ENCODE measurements at regions not wholly inside any gene's neighbourhood (a gene's known extent, or its start where the extent isn't known, plus 50 kb on each side); places are given as distances from the start of the nearest gene placed in this dataset.

GRCh38 chr22:34951212-34951611 is 114.7 kb upstream of the ISX start:
- no peak overlapping the region for H3K4me3 ChIP-seq (ENCODE audit: control insufficient read depth, low read depth, low read length)
- no peak for TF ChIP-seq CTCF (conservative IDR thresholded peaks at IDR 0.05; ENCODE audit: control insufficient read depth, insufficient read depth, low read depth, low read length)
- DNase-seq (ENCODE audit: low read depth), result no peak

DNA sequence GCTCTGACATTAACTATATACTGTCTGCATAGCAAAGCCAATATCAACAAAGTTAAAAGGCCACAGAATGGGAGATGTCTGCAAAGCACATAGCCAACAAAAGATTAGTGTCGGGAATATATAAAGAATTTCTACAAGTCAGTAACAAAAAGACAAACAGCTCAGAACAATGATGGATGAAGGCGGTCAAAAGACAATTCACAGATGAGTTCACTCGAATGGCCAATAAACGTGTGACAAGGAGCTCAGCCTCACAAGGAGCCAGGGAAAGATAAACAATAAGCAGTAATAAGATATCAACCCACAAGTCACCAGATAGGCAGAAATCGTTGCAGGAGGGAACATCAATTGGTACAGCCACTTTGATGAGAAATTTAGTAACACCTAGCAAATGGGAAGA is 106.0 kb upstream of the ISX start:
- no peak for TF ChIP-seq CTCF (conservative IDR thresholded peaks at IDR 0.05; ENCODE audit: control insufficient read depth, insufficient read depth, low read depth, low read length)
- H3K4me3 ChIP-seq (ENCODE audit: control insufficient read depth, low read depth, low read length), result no peak overlapping the region
- DNase-seq (ENCODE audit: low read depth), result no peak

DNA sequence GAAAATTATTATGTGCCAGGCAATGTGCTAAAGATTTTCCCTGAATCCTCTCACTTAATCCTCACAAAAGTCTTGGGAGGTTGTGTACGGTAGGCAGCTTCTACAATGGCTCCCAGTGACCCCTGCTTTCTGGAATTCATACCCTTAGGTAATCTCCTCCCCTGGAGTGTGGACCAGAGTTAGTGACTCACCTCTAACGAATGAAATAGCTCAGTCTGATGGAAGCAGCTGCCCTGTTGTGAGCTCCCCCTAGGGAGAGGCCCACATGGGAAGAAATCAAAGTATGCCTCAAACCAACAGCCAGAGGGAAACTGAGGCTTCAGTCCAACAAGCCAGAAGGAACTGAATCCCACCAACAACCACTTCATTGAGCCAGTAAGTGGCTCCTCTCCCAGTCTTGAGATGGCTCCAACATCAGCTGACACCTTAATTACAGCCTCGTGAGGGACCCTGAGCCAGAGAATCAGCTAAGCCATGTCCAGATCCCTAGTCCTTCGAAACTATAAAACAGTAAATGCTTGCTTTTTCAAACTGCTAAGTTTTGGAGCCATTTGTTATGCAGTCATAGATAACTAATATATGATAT is 98.9 kb upstream of the ISX start:
- no peak overlapping the region for H3K4me3 ChIP-seq (ENCODE audit: control insufficient read depth, low read depth, low read length)
- DNase-seq (ENCODE audit: low read depth), result no peak
- no peak for TF ChIP-seq CTCF (conservative IDR thresholded peaks at IDR 0.05; ENCODE audit: control insufficient read depth, insufficient read depth, low read depth, low read length)

DNA sequence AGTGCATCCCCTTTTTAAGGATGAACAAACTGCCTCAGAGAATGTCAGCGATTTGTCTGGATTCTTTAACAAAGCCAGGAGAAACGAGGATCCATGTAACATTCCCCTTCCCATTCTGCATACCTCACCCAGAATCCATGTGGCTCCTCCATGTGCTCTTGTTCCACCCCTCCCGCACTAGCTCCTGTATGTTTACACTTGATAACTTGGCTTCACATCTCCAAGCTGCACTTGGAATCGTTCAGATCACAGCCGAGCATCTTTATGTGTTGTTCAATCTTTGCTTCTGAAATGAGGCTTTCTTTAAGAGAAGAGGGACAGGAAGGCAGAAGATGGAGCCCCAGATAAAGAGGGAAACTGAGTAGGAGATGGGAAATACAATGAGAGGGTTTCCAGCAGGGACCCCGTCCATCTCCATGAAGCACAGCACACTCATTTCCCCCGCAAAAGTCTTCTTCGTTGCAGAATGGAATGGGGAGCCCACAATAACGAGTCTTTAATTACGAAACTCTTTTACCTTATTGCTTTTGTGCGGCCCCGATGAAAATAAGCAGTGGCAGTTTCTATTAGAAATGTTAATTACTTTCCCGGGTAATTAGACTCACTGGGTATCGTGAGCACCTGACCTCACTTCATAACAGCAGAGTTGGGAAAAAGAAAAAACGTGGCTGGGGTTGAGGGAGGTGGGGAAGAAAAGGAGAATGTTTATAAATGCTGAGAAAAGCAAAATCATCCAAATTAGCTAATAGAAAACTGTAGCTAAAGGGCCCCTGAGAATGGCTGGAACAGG is 96.8 kb upstream of the ISX start:
- no peak for DNase-seq (ENCODE audit: low read depth)
- TF ChIP-seq CTCF (conservative IDR thresholded peaks at IDR 0.05; ENCODE audit: control insufficient read depth, insufficient read depth, low read depth, low read length), result no peak
- H3K4me3 ChIP-seq (ENCODE audit: control insufficient read depth, low read depth, low read length), result no peak overlapping the region

- TF ChIP-seq CTCF (conservative IDR thresholded peaks at IDR 0.05; ENCODE audit: control insufficient read depth, insufficient read depth, low read depth, low read length), result no peak
- DNase-seq (ENCODE audit: low read depth), result no peak
- no peak overlapping the region for H3K4me3 ChIP-seq (ENCODE audit: control insufficient read depth, low read depth, low read length)
Observed at GRCh38 chr22:34971456-34971855, 94.5 kb upstream of the ISX start.

GRCh38 chr22:34972191-34972897 is 93.6 kb upstream of the ISX start:
- no peak overlapping the region for H3K4me3 ChIP-seq (ENCODE audit: control insufficient read depth, low read depth, low read length)
- DNase-seq (ENCODE audit: low read depth), result no peak
- TF ChIP-seq CTCF (conservative IDR thresholded peaks at IDR 0.05; ENCODE audit: control insufficient read depth, insufficient read depth, low read depth, low read length), result no peak
